ENCODE measurements at regions not wholly inside any gene's neighbourhood (a gene's known extent, or its start where the extent isn't known, plus 50 kb on each side); places are given as distances from the start of the nearest gene placed in this dataset.
A peak's percentile ranks its signal among the peaks of the same experiment; 100 is the strongest.
"Not testable (repeated sequence)": the region's sequence is repeated elsewhere in the genome, so short reads cannot be mapped to it uniquely, and the experiment has no call there.

GRCh38 chr16:88326611-88327485, 55.9 kb upstream of the ZNF469 start:
- Histone ChIP-seq H3K27me3 (ENCODE audit: control insufficient read depth in 3 of 3, insufficient read depth in 3 of 3, low read length in 3 of 3) (peaks cover 0 to 4% (median 0%) of the 10 kb centered on the region in 3 donors), H3K36me3 (ENCODE audit: control insufficient read depth in 3 of 3, insufficient read depth in 3 of 3, low read length in 3 of 3) (no peaks in the 10 kb centered on the region), H3K4me3 (ENCODE audit: low read length in 3 of 3) (no peak overlapping the region), H3K4me1 (ENCODE audit: control insufficient read depth in 3 of 3, insufficient read depth in 3 of 3, low read length in 3 of 3) (peaks cover 0 to 2% (median 2%) of the 10 kb centered on the region in 3 donors), H3K9me3 (ENCODE audit: control insufficient read depth in 3 of 3, low read length in 3 of 3) (no peaks in the 10 kb centered on the region), H3K9ac (ENCODE audit: low read depth in 1 of 3, low read length in 3 of 3) (no peak overlapping the region), H3K27ac (ENCODE audit: low read depth, low read length) (no peak overlapping the region)

GRCh38 chr16:88327561-88328312, 55.0 kb upstream of the ZNF469 start:
- Histone ChIP-seq H3K9me3 (ENCODE audit: control insufficient read depth in 3 of 3, low read length in 3 of 3) (no peaks in the 10 kb centered on the region), H3K36me3 (ENCODE audit: control insufficient read depth in 3 of 3, insufficient read depth in 3 of 3, low read length in 3 of 3) (no peaks in the 10 kb centered on the region), H3K27me3 (ENCODE audit: control insufficient read depth in 3 of 3, insufficient read depth in 3 of 3, low read length in 3 of 3) (peaks cover 0 to 1% (median 0%) of the 10 kb centered on the region in 3 donors), H3K4me3 (ENCODE audit: low read length in 3 of 3) (no peak overlapping the region), H3K27ac (ENCODE audit: low read depth, low read length) (no peak overlapping the region), H3K9ac (ENCODE audit: low read depth in 1 of 3, low read length in 3 of 3) (no peak overlapping the region), H3K4me1 (ENCODE audit: control insufficient read depth in 3 of 3, insufficient read depth in 3 of 3, low read length in 3 of 3) (peaks cover 7 to 10% (median 10%) of the 10 kb centered on the region in 3 donors)

GRCh38 chr16:88328313-88328980, 54.3 kb upstream of the ZNF469 start:
- no peaks in the 10 kb centered on the region for H3K9me3 ChIP-seq (ENCODE audit: control insufficient read depth in 3 of 3, low read length in 3 of 3)
- peaks cover 12 to 14% (median 13%) of the 10 kb centered on the region in 3 donors for H3K4me1 ChIP-seq (ENCODE audit: control insufficient read depth in 3 of 3, insufficient read depth in 3 of 3, low read length in 3 of 3)
- no peak overlapping the region for H3K9ac ChIP-seq (ENCODE audit: low read depth in 1 of 3, low read length in 3 of 3)
- no peak overlapping the region for H3K27ac ChIP-seq (ENCODE audit: low read depth, low read length)
- no peaks in the 10 kb centered on the region for H3K27me3 ChIP-seq (ENCODE audit: control insufficient read depth in 3 of 3, insufficient read depth in 3 of 3, low read length in 3 of 3)
- H3K4me3 ChIP-seq (ENCODE audit: low read length in 3 of 3), result no peak overlapping the region
- H3K36me3 ChIP-seq (ENCODE audit: control insufficient read depth in 3 of 3, insufficient read depth in 3 of 3, low read length in 3 of 3), result no peaks in the 10 kb centered on the region

GRCh38 chr16:88329726-88330700, 52.7 kb upstream of the ZNF469 start:
- Histone ChIP-seq H3K27ac (ENCODE audit: low read depth, low read length) (no peak overlapping the region), H3K9ac (ENCODE audit: low read depth in 1 of 3, low read length in 3 of 3) (no peak overlapping the region), H3K27me3 (ENCODE audit: control insufficient read depth in 3 of 3, insufficient read depth in 3 of 3, low read length in 3 of 3) (peaks cover 8 to 14% (median 8%) of the 10 kb centered on the region in 3 donors)

GRCh38 chr16:88330971-88331890, 51.5 kb upstream of the ZNF469 start:
- Histone ChIP-seq H3K27ac (ENCODE audit: low read depth, low read length) (no peak overlapping the region), H3K4me1 (ENCODE audit: control insufficient read depth in 3 of 3, insufficient read depth in 3 of 3, low read length in 3 of 3) (peaks cover 13 to 14% (median 14%) of the 10 kb centered on the region in 3 donors), H3K9me3 (ENCODE audit: control insufficient read depth in 3 of 3, low read length in 3 of 3) (no peaks in the 10 kb centered on the region), H3K4me3 (ENCODE audit: low read length in 3 of 3) (no peak overlapping the region), H3K36me3 (ENCODE audit: control insufficient read depth in 3 of 3, insufficient read depth in 3 of 3, low read length in 3 of 3) (no peaks in the 10 kb centered on the region), H3K9ac (ENCODE audit: low read depth in 1 of 3, low read length in 3 of 3) (no peak overlapping the region), H3K27me3 (ENCODE audit: control insufficient read depth in 3 of 3, insufficient read depth in 3 of 3, low read length in 3 of 3) (peaks cover 13 to 24% (median 18%) of the 10 kb centered on the region in 3 donors)

More at GRCh38 chr16:88329726-88330700, 52.7 kb upstream of the ZNF469 start:
- H3K4me1 ChIP-seq (ENCODE audit: control insufficient read depth in 3 of 3, insufficient read depth in 3 of 3, low read length in 3 of 3), result peaks cover 13 to 14% (median 14%) of the 10 kb centered on the region in 3 donors
- no peak overlapping the region for H3K4me3 ChIP-seq (ENCODE audit: low read length in 3 of 3)
- H3K36me3 ChIP-seq (ENCODE audit: control insufficient read depth in 3 of 3, insufficient read depth in 3 of 3, low read length in 3 of 3), result no peaks in the 10 kb centered on the region
- no peaks in the 10 kb centered on the region for H3K9me3 ChIP-seq (ENCODE audit: control insufficient read depth in 3 of 3, low read length in 3 of 3)

GRCh38 chr16:88331989-88332920, 50.5 kb upstream of the ZNF469 start:
- H3K27ac ChIP-seq (ENCODE audit: low read depth, low read length), result peak overlapping the region; percentile 44
- no peak overlapping the region for H3K9ac ChIP-seq (ENCODE audit: low read depth in 1 of 3, low read length in 3 of 3)
- no peaks in the 10 kb centered on the region for H3K36me3 ChIP-seq (ENCODE audit: control insufficient read depth in 3 of 3, insufficient read depth in 3 of 3, low read length in 3 of 3)
- no peak overlapping the region for H3K4me3 ChIP-seq (ENCODE audit: low read length in 3 of 3)
- H3K9me3 ChIP-seq (ENCODE audit: control insufficient read depth in 3 of 3, low read length in 3 of 3), result no peaks in the 10 kb centered on the region
- peaks cover 13 to 14% (median 14%) of the 10 kb centered on the region in 3 donors for H3K4me1 ChIP-seq (ENCODE audit: control insufficient read depth in 3 of 3, insufficient read depth in 3 of 3, low read length in 3 of 3)
- H3K27me3 ChIP-seq (ENCODE audit: control insufficient read depth in 3 of 3, insufficient read depth in 3 of 3, low read length in 3 of 3), result peaks cover 13 to 30% (median 23%) of the 10 kb centered on the region in 3 donors

- not testable (repeated sequence) for H3K36me3 ChIP-seq (ENCODE audit: control insufficient read depth in 3 of 3, insufficient read depth in 3 of 3, low read length in 3 of 3); H3K4me3 ChIP-seq (ENCODE audit: low read length in 3 of 3); H3K9me3 ChIP-seq (ENCODE audit: control insufficient read depth in 3 of 3, low read length in 3 of 3); H3K9ac ChIP-seq (ENCODE audit: low read depth in 1 of 3, low read length in 3 of 3)
- Histone ChIP-seq H3K4me1 (ENCODE audit: control insufficient read depth in 3 of 3, insufficient read depth in 3 of 3, low read length in 3 of 3) (peaks cover 13 to 14% (median 14%) of the 10 kb centered on the region in 3 donors), H3K27me3 (ENCODE audit: control insufficient read depth in 3 of 3, insufficient read depth in 3 of 3, low read length in 3 of 3) (peaks cover 15 to 31% (median 30%) of the 10 kb centered on the region in 3 donors), H3K27ac (ENCODE audit: low read depth, low read length) (peak overlapping the region; percentile 44)
These were observed 49.6 kb upstream of the ZNF469 start for GRCh38 chr16:88332921-88333825.

Data from skeletal muscle tissue (tissue), 3 donors.